ENCODE measurements at regions not wholly inside any gene's neighbourhood (a gene's known extent, or its start where the extent isn't known, plus 50 kb on each side); places are given as distances from the start of the nearest gene placed in this dataset.

DNA sequence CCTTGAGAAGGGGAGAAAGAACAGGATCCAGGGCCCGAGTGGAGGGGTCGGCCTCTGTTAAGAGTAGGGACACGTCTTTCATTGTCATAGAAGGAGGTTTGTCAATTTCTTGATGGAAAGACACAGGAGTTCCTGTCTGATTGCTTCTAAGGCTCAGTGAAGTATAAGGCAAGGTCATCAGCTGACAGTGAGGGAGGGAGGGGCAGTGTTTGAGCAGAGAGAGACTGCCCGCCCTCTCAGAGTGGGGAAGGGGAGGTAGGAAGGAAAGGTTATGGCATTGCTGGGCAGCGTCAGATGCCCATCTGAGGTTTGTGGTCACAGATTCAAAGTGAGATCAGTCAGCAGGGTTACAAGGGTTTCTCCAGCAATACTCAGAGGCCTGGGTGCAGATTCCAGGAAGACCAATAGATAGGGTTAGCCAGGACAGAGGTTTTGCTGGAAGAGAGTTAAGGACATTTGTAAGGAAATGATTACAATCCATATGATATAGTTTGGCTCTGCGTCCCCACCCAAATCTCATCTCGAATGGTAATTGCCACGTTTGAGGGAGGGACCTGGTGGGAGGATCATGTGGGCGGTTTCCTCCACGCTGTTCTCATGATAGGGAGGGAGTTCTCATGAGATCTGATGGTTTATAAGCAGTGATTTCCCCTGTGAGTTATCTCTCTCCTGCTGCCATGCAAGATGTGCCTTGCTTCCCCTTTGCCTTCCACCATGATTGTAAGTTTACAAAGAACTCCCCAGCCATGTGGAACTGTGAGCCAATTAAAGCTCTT lies 127.2 kb upstream of the GJB5 start:
- DNase-seq, result no peak
- intact Hi-C loops (cut with DNase I), result no loop called here
- no peak for ATAC-seq

- DNase-seq (no peak), ATAC-seq (no peak)
- intact Hi-C loops (cut with DNase I), result no loop called here
Measured at GRCh38 chr1:34631126-34631525, 123.7 kb upstream of the GJB5 start.

DNA sequence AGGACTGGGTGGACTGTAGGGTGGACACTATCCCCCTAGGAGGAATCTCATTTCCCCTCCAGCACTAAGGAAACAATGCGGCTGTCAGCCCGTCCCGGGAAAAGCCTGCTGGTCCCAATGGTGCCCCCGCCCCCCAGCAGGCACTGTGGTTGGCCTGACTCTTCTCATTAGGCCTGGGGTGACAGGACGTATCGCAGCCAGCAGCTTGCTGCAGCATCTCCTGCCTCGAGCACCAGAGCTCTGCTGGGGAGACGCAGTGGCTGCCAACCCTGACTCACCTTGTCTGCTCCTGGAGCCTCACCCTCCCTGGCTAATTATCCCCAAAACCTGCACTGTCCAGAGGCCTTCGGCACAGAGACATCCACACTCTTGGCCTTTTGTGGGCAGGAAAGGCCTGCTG lies 115.1 kb upstream of the GJB5 start:
- no peak for DNase-seq
- no peak for ATAC-seq
- intact Hi-C loops (cut with DNase I), result no loop called here

GRCh38 chr1:34640654-34641401 lies 114.0 kb upstream of the GJB5 start:
- no peak for DNase-seq
- intact Hi-C loops (cut with DNase I), result no loop called here
- no peak for ATAC-seq

- intact Hi-C loops (cut with DNase I), result no loop called here
- DNase-seq (no peak), ATAC-seq (no peak)
Measured at GRCh38 chr1:34642679-34643078, 112.2 kb upstream of the GJB5 start.

DNA sequence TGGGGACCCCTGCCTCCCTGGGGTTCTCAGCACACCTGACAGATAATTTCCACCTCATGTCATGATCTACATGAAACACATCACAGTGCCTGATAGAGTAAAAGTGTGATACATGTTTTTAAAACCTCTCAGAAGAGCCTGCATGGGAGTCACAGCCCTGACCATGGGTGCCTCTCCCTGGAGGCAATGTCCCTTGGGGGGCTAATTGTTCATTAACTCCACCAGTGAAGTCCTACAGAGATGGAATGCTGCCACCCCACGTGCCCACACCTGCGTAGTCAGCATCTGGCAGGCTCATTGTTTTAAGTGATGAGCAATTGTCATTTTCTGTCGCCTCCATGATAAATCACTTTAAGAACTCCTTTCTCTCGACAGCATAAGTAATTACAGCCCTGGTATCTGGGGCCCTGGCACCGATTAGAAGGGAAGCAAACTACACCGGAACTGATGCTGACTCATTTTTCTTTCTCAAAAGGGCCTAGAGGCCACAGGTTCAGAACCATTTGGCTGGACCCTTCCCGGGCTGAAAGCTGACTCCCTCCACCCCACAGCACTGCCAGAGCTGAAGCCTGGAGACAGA lies 109.6 kb upstream of the GJB5 start:
- no peak for DNase-seq
- no peak for ATAC-seq
- intact Hi-C loops (cut with DNase I), result no loop called here

GRCh38 chr1:34645919-34646318 lies 108.9 kb upstream of the GJB5 start:
- ATAC-seq (no peak), DNase-seq (no peak)
- intact Hi-C loops (cut with DNase I), result no loop called here

- intact Hi-C loops (cut with DNase I), result no loop called here
- ATAC-seq (no peak), DNase-seq (no peak)
Measured at GRCh38 chr1:34648501-34648900, 106.3 kb upstream of the GJB5 start.

GRCh38 chr1:34650090-34650489 lies 104.8 kb upstream of the GJB5 start:
- ATAC-seq, result no peak
- DNase-seq, result no peak
- intact Hi-C loops (cut with DNase I), result no loop called here

- ATAC-seq (no peak), DNase-seq (no peak)
- intact Hi-C loops (cut with DNase I), result no loop called here
Measured at GRCh38 chr1:34650800-34651199, 104.0 kb upstream of the GJB5 start.

GRCh38 chr1:34653110-34653509 lies 101.7 kb upstream of the GJB5 start:
- intact Hi-C loops (cut with DNase I), result no loop called here

GRCh38 chr1:34655206-34655874 lies 99.5 kb upstream of the GJB5 start:
- no peak for DNase-seq
- no peak for ATAC-seq
- intact Hi-C loops (cut with DNase I), result no loop called here

More at GRCh38 chr1:34653110-34653509, 101.7 kb upstream of the GJB5 start:
- no peak for DNase-seq
- ATAC-seq, result no peak

GRCh38 chr1:34655875-34656240 lies 99.0 kb upstream of the GJB5 start:
- DNase-seq, result no peak
- ATAC-seq, result no peak
- intact Hi-C loops (cut with DNase I), result no loop called here

GRCh38 chr1:34656299-34656698 lies 98.5 kb upstream of the GJB5 start:
- intact Hi-C loops (cut with DNase I), result no loop called here
- DNase-seq (no peak), ATAC-seq (no peak)

- no peak for DNase-seq
- intact Hi-C loops (cut with DNase I), result no loop called here
- no peak for ATAC-seq
Measured at GRCh38 chr1:34656731-34657130, 98.1 kb upstream of the GJB5 start.

- no peak for ATAC-seq
- intact Hi-C loops (cut with DNase I), result no loop called here
- no peak for DNase-seq
Measured at GRCh38 chr1:34657266-34657665, 97.6 kb upstream of the GJB5 start.

- intact Hi-C loops (cut with DNase I), result no loop called here
- ATAC-seq, result no peak
- no peak for DNase-seq
Measured at GRCh38 chr1:34657849-34658248, 97.0 kb upstream of the GJB5 start.

DNA sequence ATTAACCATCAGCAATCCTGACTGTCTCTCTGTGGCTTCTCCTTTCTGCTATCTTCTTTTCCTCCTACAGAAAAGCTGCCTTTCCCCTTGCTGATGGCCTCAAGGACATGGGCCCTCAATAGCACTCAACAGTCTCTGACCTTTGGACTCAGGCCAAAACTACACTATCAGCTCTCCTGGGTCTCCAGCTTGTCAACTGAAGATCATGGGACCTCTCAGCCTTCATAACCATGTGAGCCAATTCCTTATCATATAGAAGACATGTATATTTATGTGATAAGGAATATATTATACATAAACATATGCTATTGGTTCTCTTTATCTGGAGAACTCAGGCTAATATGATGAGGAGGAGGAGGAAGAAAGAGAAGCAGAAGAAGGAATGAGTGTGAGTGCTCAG lies 91.8 kb upstream of the GJB5 start:
- DNase-seq (no peak), ATAC-seq (peak in 1 of 2 donors; percentile 47)
- intact Hi-C loops (cut with DNase I), result no loop called here

DNA sequence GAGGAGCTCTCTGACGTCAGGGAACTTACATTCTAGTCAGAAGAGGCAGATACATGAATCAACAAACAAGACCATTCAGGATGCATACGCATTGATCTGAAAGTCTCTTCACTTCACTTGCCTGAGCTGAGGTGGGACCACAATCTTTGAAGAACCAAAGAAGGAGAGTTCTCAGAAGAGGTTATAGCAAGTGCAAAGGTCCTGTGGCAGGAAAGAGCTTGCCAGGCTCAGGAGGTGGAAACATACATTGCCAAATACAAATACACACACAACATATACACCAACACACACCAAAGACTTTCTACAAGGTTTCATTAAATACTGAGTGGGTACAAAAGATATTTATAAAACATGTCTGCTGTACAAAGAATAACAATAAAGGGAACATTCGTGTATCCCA lies 86.8 kb upstream of the GJB5 start:
- intact Hi-C loops (cut with DNase I), result no loop called here
- no peak for ATAC-seq
- no peak for DNase-seq

DNA sequence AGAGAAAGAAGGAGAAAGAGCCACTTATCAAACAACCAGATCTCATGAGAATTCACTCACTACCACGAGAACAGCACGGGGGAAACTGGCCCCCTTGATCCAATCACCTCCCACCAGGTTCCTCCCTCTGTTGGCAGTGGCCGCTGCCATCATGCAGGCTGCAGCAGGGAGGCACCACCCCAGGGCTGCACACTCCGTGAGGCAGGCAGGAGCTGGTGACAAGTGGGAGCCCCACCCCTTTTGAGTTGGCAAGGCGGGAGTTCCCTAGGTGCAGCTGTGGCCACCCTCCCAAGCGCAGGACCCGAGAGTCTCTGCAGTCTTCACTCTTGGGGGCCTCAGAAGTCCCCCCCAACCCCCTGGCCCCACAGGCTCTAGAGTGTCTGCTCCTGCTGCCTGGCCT lies 83.9 kb upstream of the GJB5 start:
- DNase-seq, result no peak
- intact Hi-C loops (cut with DNase I), result no loop called here
- ATAC-seq, result no peak
